ENCODE measurements at regions not wholly inside any gene's neighbourhood (a gene's known extent, or its start where the extent isn't known, plus 50 kb on each side); places are given as distances from the start of the nearest gene placed in this dataset.

- DNase-seq, result no peak
Measured at GRCh38 chr10:101299211-101299610, 54.8 kb upstream of the BTRC start.

GRCh38 chr10:101301111-101301731 is 52.7 kb upstream of the BTRC start:
- peak in 2 of 5 experiments; percentile 13 to 45 for DNase-seq

- no peak for DNase-seq
Measured at GRCh38 chr10:101303087-101303703, 50.8 kb upstream of the BTRC start.

All from T-helper 2 cell (primary cell).